ENCODE measurements at regions not wholly inside any gene's neighbourhood (a gene's known extent, or its start where the extent isn't known, plus 50 kb on each side); places are given as distances from the start of the nearest gene placed in this dataset.

GRCh38 chr2:223529696-223530095, 72.5 kb downstream of the SCG2 start:
- CTCF ChIA-PET: interaction anchor here (0.6 kb wide), 1 partner anchor 409 kb away, joined by 3 read pairs; no protein-coding TSS in a partner anchor
- Mint-ChIP-seq H3K27ac (no peak overlapping the region), H3K9me3 (peaks cover 29% of the 10 kb centered on the region), H3K4me3 (no peak overlapping the region), H3K27me3 (ENCODE audit: low read depth) (no peaks in the 10 kb centered on the region; the same call in 1 of the 2 replicates), H3K4me1 (0 out of 2 replicates have a peak, but pooled peaks cover 4% of the 10 kb centered on the region), H3K36me3 (peaks cover 4% of the 10 kb centered on the region; the same call in 1 of the 2 replicates)
- no peak for DNase-seq (ENCODE audit: low spot score)
- no peak for TF ChIP-seq ELF4 (CRISPR knock-in tag; IDR thresholded peaks at IDR 0.05; ENCODE audit: low read depth)
- ATAC-seq: no peak
- POLR2A ChIA-PET: no interaction called here

- Mint-ChIP-seq H3K27ac (no peak overlapping the region), H3K27me3 (ENCODE audit: low read depth) (no peaks in the 10 kb centered on the region; the same call in 1 of the 2 replicates), H3K4me3 (no peak overlapping the region), H3K36me3 (peaks cover 4% of the 10 kb centered on the region; the same call in 1 of the 2 replicates), H3K9me3 (peaks cover 29% of the 10 kb centered on the region), H3K4me1 (0 out of 2 replicates have a peak, but pooled peaks cover 4% of the 10 kb centered on the region)
- CTCF ChIA-PET: no interaction called here
- TF ChIP-seq ZNF317 (CRISPR knock-in tag; IDR thresholded peaks at IDR 0.05; ENCODE audit: borderline replicate concordance, low read depth): no peak
- TF ChIP-seq FOXJ3 (CRISPR knock-in tag; IDR thresholded peaks at IDR 0.05; ENCODE audit: borderline replicate concordance): no peak
- no peak for TF ChIP-seq USF2 (CRISPR knock-in tag; IDR thresholded peaks at IDR 0.05)
- no peak for TF ChIP-seq ZNF263 (CRISPR knock-in tag; IDR thresholded peaks at IDR 0.05; ENCODE audit: low read depth)
- TF ChIP-seq MXD4 (CRISPR knock-in tag; IDR thresholded peaks at IDR 0.05; ENCODE audit: borderline replicate concordance): no peak
- no peak for TF ChIP-seq CBFB (CRISPR knock-in tag; IDR thresholded peaks at IDR 0.05; ENCODE audit: low read depth)
- no peak for TF ChIP-seq FOXP1 (CRISPR knock-in tag; IDR thresholded peaks at IDR 0.05; ENCODE audit: borderline replicate concordance)
- TF ChIP-seq ARID4B (CRISPR knock-in tag; IDR thresholded peaks at IDR 0.05; ENCODE audit: borderline replicate concordance): no peak
- TF ChIP-seq ZNF423 (CRISPR knock-in tag; IDR thresholded peaks at IDR 0.05): no peak
- TF ChIP-seq E2F5 (CRISPR knock-in tag; IDR thresholded peaks at IDR 0.05): no peak
- POLR2A ChIA-PET: no interaction called here
- ATAC-seq: no peak
- no peak for DNase-seq (ENCODE audit: low spot score)
These were observed 71.3 kb downstream of the SCG2 start for GRCh38 chr2:223530811-223531210.

- POLR2A ChIA-PET: no interaction called here
- ATAC-seq: no peak
These were observed 70.0 kb downstream of the SCG2 start for GRCh38 chr2:223532161-223532560.

More at GRCh38 chr2:223532161-223532560, 70.0 kb downstream of the SCG2 start:
- H3K36me3 Mint-ChIP-seq: peaks cover 4% of the 10 kb centered on the region; the same call in 1 of the 2 replicates
- H3K27ac Mint-ChIP-seq: no peak overlapping the region
- CTCF ChIA-PET: no interaction called here
- H3K27me3 Mint-ChIP-seq (ENCODE audit: low read depth): no peaks in the 10 kb centered on the region; the same call in 1 of the 2 replicates
- no peak overlapping the region for H3K4me3 Mint-ChIP-seq
- DNase-seq (ENCODE audit: low spot score): no peak
- H3K4me1 Mint-ChIP-seq: 0 out of 2 replicates have a peak, but pooled peaks cover 4% of the 10 kb centered on the region
- H3K9me3 Mint-ChIP-seq: peaks cover 29% of the 10 kb centered on the region
- TF ChIP-seq ATF1 (CRISPR knock-in tag; IDR thresholded peaks at IDR 0.05) (no peak), SP1 (CRISPR knock-in tag; conservative IDR thresholded peaks at IDR 0.05) (no peak), GRHL2 (CRISPR knock-in tag; IDR thresholded peaks at IDR 0.05; ENCODE audit: insufficient replicate concordance, severe bottlenecking) (no peak), CREM (CRISPR knock-in tag; IDR thresholded peaks at IDR 0.05) (no peak), E2F1 (CRISPR knock-in tag; IDR thresholded peaks at IDR 0.05) (no peak), NFE2L1 (CRISPR knock-in tag; IDR thresholded peaks at IDR 0.05) (no peak), ZNF232 (CRISPR knock-in tag; IDR thresholded peaks at IDR 0.05) (no peak), CDX4 (CRISPR knock-in tag; IDR thresholded peaks at IDR 0.05; ENCODE audit: borderline replicate concordance) (no peak), FOXJ3 (CRISPR knock-in tag; IDR thresholded peaks at IDR 0.05; ENCODE audit: borderline replicate concordance) (no peak)
